Neural progenitor cell (in vitro differentiated cells): ENCODE measurements at regions not wholly inside any gene's neighbourhood (a gene's known extent, or its start where the extent isn't known, plus 50 kb on each side); places are given as distances from the start of the nearest gene placed in this dataset.

Experiments
- CTCF ChIP-seq: fragments of 200-600 bp; sonication (generic); IDR thresholded peaks from 2 replicates; pipeline ENCODE4 v1.5.1; 2017; ENCODE audit warnings: antibody characterized with exemption, mild to moderate bottlenecking
- EZH2 ChIP-seq: fragments of 200-600 bp; sonication (generic); IDR thresholded peaks from 2 replicates; pipeline ENCODE4 v1.6.1; 2017; ENCODE audit warnings: antibody characterized with exemption, mild to moderate bottlenecking, moderate library complexity
- EZH2phosphoT487 ChIP-seq: fragments of 200-600 bp; sonication (generic); IDR thresholded peaks from 2 replicates; pipeline ENCODE4 v1.6.1; 2017; ENCODE audit warnings: antibody characterized with exemption

GRCh38 chr4:62512271-62512670 lies 1312.1 kb downstream of the ADGRL3 start:
- TF ChIP-seq CTCF (no peak), EZH2 (no peak), EZH2phosphoT487 (no peak)
